Body of pancreas (tissue), 4 donors: ENCODE measurements at regions not wholly inside any gene's neighbourhood (a gene's known extent, or its start where the extent isn't known, plus 50 kb on each side); places are given as distances from the start of the nearest gene placed in this dataset.
A peak's percentile ranks its signal among the peaks of the same experiment; 100 is the strongest.

Experiments used
- POLR2A ChIP-seq, 3 donors: fragments of 450-650 bp; IDR thresholded peaks; one replicate each; pipeline ENCODE4 v1.6.1; 2016; ENCODE audit warnings: antibody characterized with exemption in 3 of 3, mild to moderate bottlenecking in 2 of 3
- TF ChIP-seq, protein P1 (sequence below), 7 experiments: fragments of 450-650 bp in 4 of 7; fragments of 200-600 bp in 3 of 7; sonication (generic) in 3 of 7; IDR thresholded peaks; one replicate each; pipeline ENCODE4 v1.5.1; 2016 to 2019; ENCODE audit warnings: antibody characterized with exemption in 7 of 7

DNA sequence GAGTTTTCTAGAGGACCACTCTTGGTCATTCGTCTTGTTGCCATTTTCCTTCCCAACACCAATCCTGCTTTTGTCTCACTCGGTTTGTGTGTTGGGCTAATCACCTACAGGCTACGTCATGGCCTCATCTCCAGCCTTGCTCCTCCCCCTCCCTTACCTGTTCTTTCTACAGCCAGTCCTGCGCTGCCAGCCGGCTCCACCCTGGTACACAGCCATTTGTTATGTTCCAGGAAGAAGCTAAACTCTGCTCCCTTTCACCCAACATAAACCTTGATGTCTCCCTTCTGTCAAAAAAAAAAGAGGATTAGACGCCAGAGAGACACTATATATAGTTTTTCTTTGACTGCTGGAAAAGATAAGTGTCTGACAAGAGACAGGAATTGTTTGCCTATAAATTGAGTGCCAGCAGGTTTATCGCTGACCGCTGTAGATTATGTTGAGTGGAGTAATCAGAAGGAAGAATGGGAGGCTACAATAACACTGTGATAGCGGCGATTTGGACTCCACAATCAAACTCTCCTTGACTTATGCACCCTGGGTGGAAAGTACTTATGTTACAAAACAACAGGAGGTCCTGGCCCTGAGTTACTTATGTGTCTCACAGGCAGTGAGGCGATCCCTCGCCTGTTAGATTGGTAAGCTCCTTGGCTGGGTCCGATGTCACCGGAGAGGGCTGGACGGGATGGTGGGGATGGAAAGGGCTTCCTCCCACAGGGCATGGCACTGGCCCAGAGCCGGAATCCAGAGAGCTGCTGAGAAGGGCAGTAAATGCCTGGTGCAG is 171.3 kb upstream of the BMPER start:
- TF ChIP-seq, protein P1, sequence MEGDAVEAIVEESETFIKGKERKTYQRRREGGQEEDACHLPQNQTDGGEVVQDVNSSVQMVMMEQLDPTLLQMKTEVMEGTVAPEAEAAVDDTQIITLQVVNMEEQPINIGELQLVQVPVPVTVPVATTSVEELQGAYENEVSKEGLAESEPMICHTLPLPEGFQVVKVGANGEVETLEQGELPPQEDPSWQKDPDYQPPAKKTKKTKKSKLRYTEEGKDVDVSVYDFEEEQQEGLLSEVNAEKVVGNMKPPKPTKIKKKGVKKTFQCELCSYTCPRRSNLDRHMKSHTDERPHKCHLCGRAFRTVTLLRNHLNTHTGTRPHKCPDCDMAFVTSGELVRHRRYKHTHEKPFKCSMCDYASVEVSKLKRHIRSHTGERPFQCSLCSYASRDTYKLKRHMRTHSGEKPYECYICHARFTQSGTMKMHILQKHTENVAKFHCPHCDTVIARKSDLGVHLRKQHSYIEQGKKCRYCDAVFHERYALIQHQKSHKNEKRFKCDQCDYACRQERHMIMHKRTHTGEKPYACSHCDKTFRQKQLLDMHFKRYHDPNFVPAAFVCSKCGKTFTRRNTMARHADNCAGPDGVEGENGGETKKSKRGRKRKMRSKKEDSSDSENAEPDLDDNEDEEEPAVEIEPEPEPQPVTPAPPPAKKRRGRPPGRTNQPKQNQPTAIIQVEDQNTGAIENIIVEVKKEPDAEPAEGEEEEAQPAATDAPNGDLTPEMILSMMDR (IDR thresholded peaks at IDR 0.05): no peak
- TF ChIP-seq POLR2A (IDR thresholded peaks at IDR 0.05): peak in 1 of 3 donors; percentile 34
